Ascending aorta (tissue), 2 donors: ENCODE measurements at regions not wholly inside any gene's neighbourhood (a gene's known extent, or its start where the extent isn't known, plus 50 kb on each side); places are given as distances from the start of the nearest gene placed in this dataset.

ENCODE experiments used
- DNase-seq, 2 donors: peaks; one replicate each; pipeline ENCODE4 v3.0.0-alpha.2; 2019; ENCODE audit warnings: low spot score in 2 of 2
- H3K27ac ChIP-seq, 2 donors: fragments of 200-600 bp; sonication (generic); one replicate each; pipeline ENCODE4 v1.5.1; 2016 to 2017; ENCODE audit warnings: mild to moderate bottlenecking in 1 of 2
- H3K27me3 ChIP-seq: fragments of 200-600 bp; sonication (generic); one replicate; pipeline ENCODE4 v1.5.1; 2017
- H3K36me3 ChIP-seq, 2 donors: fragments of 200-600 bp; sonication (generic); one replicate each; pipeline ENCODE4 v1.5.1; 2016
- H3K4me1 ChIP-seq, 2 donors: fragments of 200-600 bp; sonication (generic); one replicate each; pipeline ENCODE4 v1.5.1; 2016 to 2017; ENCODE audit warnings: mild to moderate bottlenecking in 1 of 2
- H3K4me3 ChIP-seq, 2 donors: fragments of 200-600 bp; sonication (generic); one replicate each; pipeline ENCODE4 v1.5.1; 2016 to 2017; ENCODE audit warnings: mild to moderate bottlenecking in 1 of 2
- H3K9me3 ChIP-seq, 2 donors: fragments of 200-600 bp; sonication (generic); one replicate each; pipeline ENCODE4 v1.5.1; 2016
- intact Hi-C: fragments of 100-400 bp; cut with DNase I; formaldehyde crosslinking; loops from one replicate; pipeline ENCODE4 v1.15.1; 2023
- TF ChIP-seq, protein P1 (sequence below), 3 experiments: fragments of 200-600 bp in 2 of 3; fragments of 450-650 bp in 1 of 3; sonication (generic) in 2 of 3; IDR thresholded peaks; one replicate each; pipeline ENCODE4 v1.5.1; 2016 to 2019; ENCODE audit warnings: antibody characterized with exemption in 3 of 3, mild to moderate bottlenecking in 1 of 3, moderate library complexity in 1 of 3

DNA sequence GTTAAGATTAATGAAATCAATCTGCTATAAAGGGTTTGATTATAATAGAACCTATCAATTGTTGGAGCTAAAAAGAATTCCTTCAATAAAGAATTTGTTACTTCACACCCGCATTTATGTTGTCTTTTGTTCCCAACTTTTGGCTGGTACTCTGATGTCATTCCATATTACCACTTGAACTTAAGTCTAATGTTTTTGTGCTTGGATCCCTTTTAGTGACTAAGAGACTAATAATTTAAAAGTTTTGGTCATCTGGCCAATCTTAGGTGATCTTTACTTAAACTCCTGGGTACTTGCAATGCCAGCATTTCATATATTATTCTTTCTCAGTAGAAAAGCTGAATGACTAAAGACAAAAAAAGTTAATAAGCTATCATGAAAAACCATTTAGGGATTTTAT, 113.0 kb downstream of the TMEM30B start:
- intact Hi-C loops: no loop called here
- H3K9me3 ChIP-seq: no peaks in the 10 kb centered on the region
- peaks cover 0 to 5% of the 10 kb centered on the region in 2 donors for H3K4me1 ChIP-seq
- TF ChIP-seq, protein P1, sequence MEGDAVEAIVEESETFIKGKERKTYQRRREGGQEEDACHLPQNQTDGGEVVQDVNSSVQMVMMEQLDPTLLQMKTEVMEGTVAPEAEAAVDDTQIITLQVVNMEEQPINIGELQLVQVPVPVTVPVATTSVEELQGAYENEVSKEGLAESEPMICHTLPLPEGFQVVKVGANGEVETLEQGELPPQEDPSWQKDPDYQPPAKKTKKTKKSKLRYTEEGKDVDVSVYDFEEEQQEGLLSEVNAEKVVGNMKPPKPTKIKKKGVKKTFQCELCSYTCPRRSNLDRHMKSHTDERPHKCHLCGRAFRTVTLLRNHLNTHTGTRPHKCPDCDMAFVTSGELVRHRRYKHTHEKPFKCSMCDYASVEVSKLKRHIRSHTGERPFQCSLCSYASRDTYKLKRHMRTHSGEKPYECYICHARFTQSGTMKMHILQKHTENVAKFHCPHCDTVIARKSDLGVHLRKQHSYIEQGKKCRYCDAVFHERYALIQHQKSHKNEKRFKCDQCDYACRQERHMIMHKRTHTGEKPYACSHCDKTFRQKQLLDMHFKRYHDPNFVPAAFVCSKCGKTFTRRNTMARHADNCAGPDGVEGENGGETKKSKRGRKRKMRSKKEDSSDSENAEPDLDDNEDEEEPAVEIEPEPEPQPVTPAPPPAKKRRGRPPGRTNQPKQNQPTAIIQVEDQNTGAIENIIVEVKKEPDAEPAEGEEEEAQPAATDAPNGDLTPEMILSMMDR (IDR thresholded peaks at IDR 0.05): no peak
- no peak overlapping the region for H3K4me3 ChIP-seq
- no peaks in the 10 kb centered on the region for H3K36me3 ChIP-seq
- H3K27me3 ChIP-seq: no peaks in the 10 kb centered on the region
- no peak overlapping the region for H3K27ac ChIP-seq
- DNase-seq: no peak

DNA sequence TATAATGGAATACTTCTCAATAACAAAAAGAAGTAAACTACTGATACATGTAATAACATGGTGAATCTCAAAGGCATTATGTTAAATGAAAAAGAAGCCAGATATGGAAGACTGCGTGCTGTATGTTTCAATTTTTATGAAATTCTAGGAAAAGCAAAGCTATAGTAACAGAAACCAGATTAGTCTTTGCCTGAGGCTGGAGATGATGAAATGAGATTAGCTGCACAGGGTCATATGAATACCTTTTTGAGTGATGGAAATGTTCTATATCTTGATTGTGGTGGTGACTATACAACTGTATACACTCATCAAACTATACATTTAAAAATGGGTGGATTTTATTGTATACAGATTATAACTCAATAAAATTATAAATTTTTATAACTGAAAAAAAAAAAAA, 113.5 kb downstream of the TMEM30B start:
- H3K4me1 ChIP-seq: peaks cover 0 to 5% of the 10 kb centered on the region in 2 donors
- no peaks in the 10 kb centered on the region for H3K36me3 ChIP-seq
- intact Hi-C loops: no loop called here
- no peak for DNase-seq
- H3K27me3 ChIP-seq: no peaks in the 10 kb centered on the region
- H3K9me3 ChIP-seq: no peaks in the 10 kb centered on the region
- no peak overlapping the region for H3K27ac ChIP-seq
- H3K4me3 ChIP-seq: no peak overlapping the region
- TF ChIP-seq, protein P1 (IDR thresholded peaks at IDR 0.05): no peak

DNA sequence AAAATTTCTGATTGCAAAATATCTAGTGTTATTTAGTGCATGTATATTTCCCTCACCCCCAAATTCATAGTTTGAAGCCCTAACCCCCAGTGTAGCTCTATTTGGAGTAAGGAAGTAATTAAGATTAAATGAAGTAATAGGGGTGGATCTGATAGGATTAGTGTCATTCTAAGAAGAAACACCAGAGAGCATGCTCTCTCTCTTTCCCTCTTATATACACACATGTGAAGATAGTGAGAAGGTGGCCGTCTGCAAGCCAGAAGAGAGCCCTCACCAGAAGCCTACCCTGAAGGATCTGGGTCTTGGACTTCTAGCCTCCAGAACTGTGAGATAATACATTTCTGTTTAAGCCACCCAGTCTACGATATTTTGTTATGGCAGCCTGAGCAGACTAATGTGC, 120.3 kb downstream of the TMEM30B start:
- H3K4me3 ChIP-seq: no peak overlapping the region
- no peaks in the 10 kb centered on the region for H3K27me3 ChIP-seq
- H3K4me1 ChIP-seq: no peaks in the 10 kb centered on the region
- no peaks in the 10 kb centered on the region for H3K9me3 ChIP-seq
- no peaks in the 10 kb centered on the region for H3K36me3 ChIP-seq
- intact Hi-C loops: no loop called here
- TF ChIP-seq, protein P1 (IDR thresholded peaks at IDR 0.05): no peak
- DNase-seq: no peak
- H3K27ac ChIP-seq: no peak overlapping the region

DNA sequence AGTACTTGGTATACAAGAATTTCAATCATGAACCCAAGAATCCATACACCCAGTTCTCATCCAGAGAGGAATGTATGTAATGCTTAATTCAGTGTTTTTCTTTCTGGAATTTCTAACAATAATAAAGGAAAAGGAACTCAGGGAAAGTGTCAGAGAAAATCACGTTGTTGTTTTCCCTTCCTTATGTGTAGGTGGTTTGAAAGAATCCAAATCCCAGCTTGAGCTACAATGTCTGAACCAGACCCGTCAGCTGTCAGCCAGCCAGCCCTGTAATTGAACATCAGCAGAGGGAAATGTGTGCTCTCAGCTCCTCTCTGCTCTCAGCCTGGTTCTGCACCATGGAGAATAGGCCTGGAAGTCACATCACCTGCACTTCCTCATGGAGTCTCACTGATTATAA, 126.5 kb downstream of the TMEM30B start:
- no peak for DNase-seq
- Histone ChIP-seq H3K36me3 (no peaks in the 10 kb centered on the region), H3K4me1 (peaks cover 0 to 29% of the 10 kb centered on the region in 2 donors), H3K27me3 (no peaks in the 10 kb centered on the region), H3K27ac (peak overlapping the region in 1 of 2 donors; percentile 88), H3K4me3 (no peak overlapping the region), H3K9me3 (no peaks in the 10 kb centered on the region)
- intact Hi-C loops: no loop called here
- TF ChIP-seq, protein P1 (IDR thresholded peaks at IDR 0.05): no peak

DNA sequence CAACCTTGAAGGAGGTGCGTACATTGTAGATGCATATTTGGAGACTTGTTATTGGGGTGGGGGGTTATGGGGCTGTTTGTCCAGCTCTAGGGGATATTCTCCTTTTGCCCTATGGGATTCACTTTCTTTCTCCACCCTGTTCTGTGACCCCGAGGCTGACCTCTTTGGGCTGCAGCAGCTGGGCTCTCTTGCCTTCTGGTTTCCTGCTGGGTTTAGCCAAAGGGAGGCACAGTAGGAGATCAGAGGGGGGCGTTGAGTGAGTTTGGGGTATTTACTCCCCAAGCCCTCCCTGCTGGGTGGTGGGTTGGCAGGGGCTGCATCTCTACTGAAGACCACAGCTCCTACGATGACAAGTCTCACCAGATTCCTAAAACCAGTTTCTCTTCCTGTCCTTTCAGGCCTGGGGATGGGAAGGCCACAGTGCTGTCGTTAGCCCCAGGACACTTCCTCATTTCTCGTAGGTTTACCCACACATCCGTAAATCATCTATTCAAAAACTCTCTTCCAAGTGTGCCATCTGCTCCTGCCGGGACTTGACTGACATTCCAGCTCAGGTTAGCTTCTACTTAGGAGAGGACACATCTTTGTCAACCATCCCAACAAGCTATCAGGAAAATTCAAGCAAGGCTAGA, 127.1 kb downstream of the TMEM30B start:
- H3K36me3 ChIP-seq: no peaks in the 10 kb centered on the region
- no peaks in the 10 kb centered on the region for H3K9me3 ChIP-seq
- peaks cover 0 to 29% of the 10 kb centered on the region in 2 donors for H3K4me1 ChIP-seq
- H3K27me3 ChIP-seq: no peaks in the 10 kb centered on the region
- intact Hi-C loops: loop anchor here (2.0 kb wide), 1 partner anchor 25 kb away; no protein-coding TSS in a partner anchor
- TF ChIP-seq, protein P1 (IDR thresholded peaks at IDR 0.05): no peak
- H3K4me3 ChIP-seq: no peak overlapping the region
- DNase-seq: no peak
- peak overlapping the region; percentile 3 to 88 for H3K27ac ChIP-seq
